AG08395 (cell line): ENCODE measurements at regions not wholly inside any gene's neighbourhood (a gene's known extent, or its start where the extent isn't known, plus 50 kb on each side); places are given as distances from the start of the nearest gene placed in this dataset.
"Not testable (repeated sequence)": the region's sequence is repeated elsewhere in the genome, so short reads cannot be mapped to it uniquely, and the experiment has no call there.

ENCODE experiments used
- DNase-seq: peaks from one replicate; pipeline ENCODE4 v3.0.0; 2012; ENCODE audit warnings: mixed read lengths, low spot score

GRCh38 chr5:68067976-68068603 lies 147.5 kb upstream of the PIK3R1 start:
- DNase-seq = peak; percentile 70

GRCh38 chr5:68067291-68067690 lies 148.3 kb upstream of the PIK3R1 start:
- no peak for DNase-seq

GRCh38 chr5:68066277-68066955 lies 149.1 kb upstream of the PIK3R1 start:
- no peak for DNase-seq

GRCh38 chr5:68065321-68065720 lies 150.2 kb upstream of the PIK3R1 start:
- not testable (repeated sequence) for DNase-seq

- no peak for DNase-seq
Measured at GRCh38 chr5:68060382-68060781, 155.2 kb upstream of the PIK3R1 start.

- DNase-seq = no peak
Measured at GRCh38 chr5:68057191-68057590, 158.4 kb upstream of the PIK3R1 start.

- DNase-seq = no peak
Measured at GRCh38 chr5:68055686-68056085, 159.9 kb upstream of the PIK3R1 start.

GRCh38 chr5:68054638-68055037 lies 160.9 kb upstream of the PIK3R1 start:
- no peak for DNase-seq

- DNase-seq = no peak
Measured at GRCh38 chr5:68053202-68053601, 162.4 kb upstream of the PIK3R1 start.

- peak; percentile 46 for DNase-seq
Measured at GRCh38 chr5:68049053-68049713, 166.4 kb upstream of the PIK3R1 start.

- DNase-seq = no peak
Measured at GRCh38 chr5:68048516-68048915, 167.0 kb upstream of the PIK3R1 start.

- not testable (repeated sequence) for DNase-seq
Measured at GRCh38 chr5:68048054-68048453, 167.5 kb upstream of the PIK3R1 start.

- no peak for DNase-seq
Measured at GRCh38 chr5:68047035-68047434, 168.5 kb upstream of the PIK3R1 start.

- DNase-seq = peak; percentile 88
Measured at GRCh38 chr5:68046445-68046844, 169.1 kb upstream of the PIK3R1 start.

GRCh38 chr5:68041293-68041692 lies 174.3 kb upstream of the PIK3R1 start:
- no peak for DNase-seq

GRCh38 chr5:68037546-68037945 lies 178.0 kb upstream of the PIK3R1 start:
- no peak for DNase-seq

- peak; percentile 50 for DNase-seq
Measured at GRCh38 chr5:68033961-68034571, 181.5 kb upstream of the PIK3R1 start.

GRCh38 chr5:68033029-68033428 lies 182.5 kb upstream of the PIK3R1 start:
- DNase-seq = no peak

GRCh38 chr5:68032216-68032762 lies 183.3 kb upstream of the PIK3R1 start:
- no peak for DNase-seq

GRCh38 chr5:68028131-68028727 lies 187.3 kb upstream of the PIK3R1 start:
- no peak for DNase-seq

- peak; percentile 83 for DNase-seq
Measured at GRCh38 chr5:68027519-68027918, 188.0 kb upstream of the PIK3R1 start.
